H9 (cell line): ENCODE measurements at regions not wholly inside any gene's neighbourhood (a gene's known extent, or its start where the extent isn't known, plus 50 kb on each side); places are given as distances from the start of the nearest gene placed in this dataset.

Experiments used
- DNase-seq: peaks from one replicate; pipeline ENCODE4 v3.0.0-alpha.2; 2017
- H2AFZ ChIP-seq: one replicate; pipeline ENCODE4 v1.6.1; 2013; ENCODE audit warnings: mild to moderate bottlenecking, low read length, control low read depth, moderate library complexity
- H2AK5ac ChIP-seq: 2 replicates; pipeline ENCODE4 v1.6.1; 2013; ENCODE audit warnings: low read length, control low read depth, mixed read lengths; ENCODE audit not compliant: insufficient read length
- H2BK120ac ChIP-seq: one replicate; pipeline ENCODE4 v1.6.1; 2013; ENCODE audit warnings: low read depth, mild to moderate bottlenecking, low read length, control low read depth, inconsistent platforms; ENCODE audit not compliant: poor library complexity, severe bottlenecking
- H2BK12ac ChIP-seq: 2 replicates; pipeline ENCODE4 v1.6.1; 2013; ENCODE audit warnings: low read length, control low read depth, mixed read lengths, low read depth; ENCODE audit not compliant: insufficient read length
- H2BK15ac ChIP-seq: 2 replicates; pipeline ENCODE4 v1.6.1; 2013; ENCODE audit warnings: low read depth, low read length, control low read depth
- H2BK20ac ChIP-seq: one replicate; pipeline ENCODE4 v1.6.1; 2013; ENCODE audit warnings: low read depth, mild to moderate bottlenecking, low read length, control low read depth, inconsistent platforms; ENCODE audit not compliant: poor library complexity, severe bottlenecking
- H2BK5ac ChIP-seq: 2 replicates; pipeline ENCODE4 v1.6.1; 2013; ENCODE audit warnings: low read length, control low read depth, mixed read lengths; ENCODE audit not compliant: insufficient read length
- H3K14ac ChIP-seq: 2 replicates; pipeline ENCODE4 v1.6.1; 2013; ENCODE audit warnings: low read length, control low read depth; ENCODE audit not compliant: insufficient read depth
- H3K18ac ChIP-seq: 2 replicates; pipeline ENCODE4 v1.6.1; 2013; ENCODE audit warnings: low read depth, mild to moderate bottlenecking, mixed read lengths, low read length, control low read depth; ENCODE audit not compliant: insufficient read length
- H3K23ac ChIP-seq: 2 replicates; pipeline ENCODE4 v1.6.1; 2013; ENCODE audit warnings: low read length, control low read depth, mixed read lengths, low read depth; ENCODE audit not compliant: insufficient read length
- H3K23me2 ChIP-seq: 2 replicates; pipeline ENCODE4 v1.6.1; 2013; ENCODE audit warnings: low read depth, mild to moderate bottlenecking, mixed read lengths, low read length, control low read depth; ENCODE audit not compliant: insufficient read length, poor library complexity, severe bottlenecking
- H3K27ac ChIP-seq: 2 replicates; pipeline ENCODE4 v1.5.1; 2013; ENCODE audit warnings: low read length, control low read depth, mixed read lengths, low read depth; ENCODE audit not compliant: insufficient read length
- H3K27me3 ChIP-seq: 2 replicates; pipeline ENCODE4 v1.6.1; 2013; ENCODE audit warnings: low read length, control low read depth, inconsistent platforms; ENCODE audit not compliant: insufficient read depth
- H3K4ac ChIP-seq: 2 replicates; pipeline ENCODE4 v1.6.1; 2013; ENCODE audit warnings: low read depth, mild to moderate bottlenecking, control low read depth, inconsistent platforms, low read length, moderate library complexity
- H3K4me1 ChIP-seq: 2 replicates; pipeline ENCODE4 v1.6.1; 2013; ENCODE audit warnings: low read length, control low read depth, inconsistent platforms; ENCODE audit not compliant: insufficient read depth
- H3K4me2 ChIP-seq: 2 replicates; pipeline ENCODE4 v1.6.1; 2013; ENCODE audit warnings: low read length, control low read depth, mixed read lengths; ENCODE audit not compliant: insufficient read length, insufficient read depth
- H3K56ac ChIP-seq: 2 replicates; pipeline ENCODE4 v1.6.1; 2013; ENCODE audit warnings: low read depth, mild to moderate bottlenecking, mixed read lengths, low read length, control low read depth; ENCODE audit not compliant: insufficient read length
- H3K79me1 ChIP-seq: 2 replicates; pipeline ENCODE4 v1.6.1; 2013; ENCODE audit warnings: low read depth, mild to moderate bottlenecking, moderate library complexity, low read length, control low read depth, inconsistent platforms; ENCODE audit not compliant: insufficient read depth, poor library complexity, severe bottlenecking
- H3K79me2 ChIP-seq: 2 replicates; pipeline ENCODE4 v1.6.1; 2013; ENCODE audit warnings: low read length, control low read depth, inconsistent platforms; ENCODE audit not compliant: insufficient read depth
- H3K9ac ChIP-seq: 2 replicates; pipeline ENCODE4 v1.6.1; 2013; ENCODE audit warnings: low read length, control low read depth, mixed read lengths; ENCODE audit not compliant: insufficient read length; ENCODE audit errors: extremely low read depth
- H3K9me3 ChIP-seq: one replicate; pipeline ENCODE4 v1.6.1; 2013; ENCODE audit warnings: low read depth, low read length, inconsistent platforms; ENCODE audit not compliant: control insufficient read depth
- H3T11ph ChIP-seq: one replicate; pipeline ENCODE4 v1.6.1; 2013; ENCODE audit warnings: mild to moderate bottlenecking, low read length, control low read depth, inconsistent platforms
- H4K20me1 ChIP-seq: one replicate; pipeline ENCODE4 v1.6.1; 2013; ENCODE audit not compliant: control insufficient read depth, insufficient read length, insufficient read depth
- H4K5ac ChIP-seq: 2 replicates; pipeline ENCODE4 v1.6.1; 2013; ENCODE audit warnings: low read depth, mild to moderate bottlenecking, mixed read lengths, low read length, control low read depth; ENCODE audit not compliant: insufficient read length
- H4K8ac ChIP-seq: replicated peaks from 2 replicates; pipeline ENCODE4 v1.6.1; 2013; ENCODE audit warnings: low read length, control low read depth, mixed read lengths, low read depth; ENCODE audit not compliant: insufficient read length
- H4K91ac ChIP-seq: 2 replicates; pipeline ENCODE4 v1.6.1; 2013; ENCODE audit warnings: low read depth, mild to moderate bottlenecking, moderate library complexity, mixed read lengths, low read length, control low read depth; ENCODE audit not compliant: insufficient read length
- H3K27ac Mint-ChIP-seq, 3 experiments: 2 replicates in 2 of 3; 3 replicates in 1 of 3; pipeline ENCODE4 v1.8.0; 2020 to 2021; ENCODE audit warnings: mixed read lengths in 3 of 3, mild to moderate bottlenecking in 1 of 3, moderate library complexity in 1 of 3
- H3K27me3 Mint-ChIP-seq: 2 replicates; pipeline ENCODE4 v1.8.0; 2021; ENCODE audit warnings: low read depth, mild to moderate bottlenecking, moderate library complexity, mixed read lengths
- H3K36me3 Mint-ChIP-seq, 3 experiments: 2 replicates in 2 of 3; 3 replicates in 1 of 3; pipeline ENCODE4 v1.8.0; 2020 to 2021; ENCODE audit warnings: low read depth in 3 of 3, mixed read lengths in 3 of 3; ENCODE audit not compliant: insufficient read depth in 1 of 3
- H3K4me1 Mint-ChIP-seq, 2 experiments: 2 replicates each; pipeline ENCODE4 v1.8.0; 2020; ENCODE audit warnings: mixed read lengths in 2 of 2
- H3K4me3 Mint-ChIP-seq, 2 experiments: 2 replicates in 1 of 2; 3 replicates in 1 of 2; pipeline ENCODE4 v1.8.0; 2020 to 2021; ENCODE audit warnings: mild to moderate bottlenecking in 2 of 2, mixed read lengths in 2 of 2, moderate library complexity in 1 of 2
- H3K9me3 Mint-ChIP-seq, 2 experiments: 2 replicates in 1 of 2; 3 replicates in 1 of 2; pipeline ENCODE4 v1.8.0; 2020; ENCODE audit warnings: mild to moderate bottlenecking in 2 of 2, mixed read lengths in 2 of 2, moderate library complexity in 1 of 2
- CTCF ChIP-seq: fragments of 200-600 bp; sonication (generic); conservative IDR thresholded peaks from 3 replicates; pipeline ENCODE4 v1.8.0; 2021; ENCODE audit warnings: antibody characterized with exemption, mild to moderate bottlenecking
- WGBS: extraction: QIAGEN DNeasy Blood & Tissue Kit; methylation state at CpG from one replicate; pipeline ENCODE4 v1.1.7; 2013; ENCODE audit warnings: missing lambda C conversion rate, low lambda C conversion rate, mixed read lengths; ENCODE audit not compliant: insufficient read length; ENCODE audit errors: extremely low coverage; 5-methylcytosine and 5-hydroxymethylcytosine counted together

DNA sequence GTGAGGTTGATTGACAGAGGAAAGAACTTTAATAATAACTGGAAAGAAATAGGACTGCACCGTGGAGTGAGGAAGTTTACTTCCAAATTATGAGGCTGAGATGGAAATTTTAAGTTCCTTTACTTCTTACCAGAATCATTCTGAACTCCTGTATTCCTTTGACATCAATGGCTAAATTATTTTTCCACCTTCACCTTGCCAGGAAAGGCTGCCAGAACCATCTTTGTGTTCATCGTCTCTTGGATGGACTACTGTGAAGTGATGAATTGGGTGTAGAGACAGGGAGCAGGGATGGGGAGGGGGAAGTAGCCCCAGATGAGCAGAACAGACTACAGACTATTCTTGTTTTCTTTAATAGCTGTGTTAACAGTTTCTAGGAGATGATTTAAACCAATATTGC lies 102.1 kb upstream of the CEP162 start:
- Histone ChIP-seq H3K27me3 (no peaks in the 10 kb centered on the region), H2BK5ac (no peak overlapping the region), H2AFZ (no peak overlapping the region), H3K4me2 (no peak overlapping the region), H2AK5ac (no peak overlapping the region), H3K23me2 (no peaks in the 10 kb centered on the region), H4K91ac (no peak overlapping the region), H2BK120ac (no peak overlapping the region), H3K23ac (no peak overlapping the region), H4K20me1 (no peaks in the 10 kb centered on the region), H4K5ac (no peak overlapping the region), H3K4me1 (peaks cover 4% of the 10 kb centered on the region), H3K9me3 (no peaks in the 10 kb centered on the region), H3K18ac (no peak overlapping the region), H4K8ac (no peak overlapping the region), H2BK15ac (no peak overlapping the region), H3K79me2 (no peaks in the 10 kb centered on the region), H3K4ac (no peak overlapping the region), H3K14ac (no peak overlapping the region), H3K27ac (no peak overlapping the region), H2BK12ac (no peak overlapping the region), H3K9ac (no peak overlapping the region), H3T11ph (no peak overlapping the region), H3K79me1 (no peaks in the 10 kb centered on the region), H3K56ac (no peak overlapping the region), H2BK20ac (no peak overlapping the region)
- DNase-seq = no peak
- no peak for TF ChIP-seq CTCF
- Mint-ChIP-seq H3K27ac (peak overlapping the region in 1 of 3 experiments; percentile 65; a peak in 1 of 7 replicates), H3K36me3 (no peaks in the 10 kb centered on the region), H3K4me3 (no peak overlapping the region), H3K4me1 (peaks cover 12 to 13% of the 10 kb centered on the region in 2 experiments), H3K27me3 (no peaks in the 10 kb centered on the region), H3K9me3 (no peaks in the 10 kb centered on the region)
- WGBS = no CpG with 5 or more reads among the region's 2 CpGs
